DND-41 (cell line): ENCODE measurements at regions not wholly inside any gene's neighbourhood (a gene's known extent, or its start where the extent isn't known, plus 50 kb on each side); places are given as distances from the start of the nearest gene placed in this dataset.

ENCODE experiments used
- EZH2 ChIP-seq: IDR thresholded peaks from 3 replicates; pipeline ENCODE4 v1.6.1; 2012; ENCODE audit warnings: borderline replicate concordance, low read depth, mild to moderate bottlenecking, moderate library complexity, low read length, inconsistent platforms; ENCODE audit not compliant: severe bottlenecking
- TF ChIP-seq, protein P1 (sequence below): IDR thresholded peaks from 2 replicates; pipeline ENCODE4 v1.5.1; 2012; ENCODE audit warnings: borderline replicate concordance, low read length, moderate library complexity, mild to moderate bottlenecking; ENCODE audit not compliant: poor library complexity, severe bottlenecking; ENCODE audit errors: extremely low read depth

DNA sequence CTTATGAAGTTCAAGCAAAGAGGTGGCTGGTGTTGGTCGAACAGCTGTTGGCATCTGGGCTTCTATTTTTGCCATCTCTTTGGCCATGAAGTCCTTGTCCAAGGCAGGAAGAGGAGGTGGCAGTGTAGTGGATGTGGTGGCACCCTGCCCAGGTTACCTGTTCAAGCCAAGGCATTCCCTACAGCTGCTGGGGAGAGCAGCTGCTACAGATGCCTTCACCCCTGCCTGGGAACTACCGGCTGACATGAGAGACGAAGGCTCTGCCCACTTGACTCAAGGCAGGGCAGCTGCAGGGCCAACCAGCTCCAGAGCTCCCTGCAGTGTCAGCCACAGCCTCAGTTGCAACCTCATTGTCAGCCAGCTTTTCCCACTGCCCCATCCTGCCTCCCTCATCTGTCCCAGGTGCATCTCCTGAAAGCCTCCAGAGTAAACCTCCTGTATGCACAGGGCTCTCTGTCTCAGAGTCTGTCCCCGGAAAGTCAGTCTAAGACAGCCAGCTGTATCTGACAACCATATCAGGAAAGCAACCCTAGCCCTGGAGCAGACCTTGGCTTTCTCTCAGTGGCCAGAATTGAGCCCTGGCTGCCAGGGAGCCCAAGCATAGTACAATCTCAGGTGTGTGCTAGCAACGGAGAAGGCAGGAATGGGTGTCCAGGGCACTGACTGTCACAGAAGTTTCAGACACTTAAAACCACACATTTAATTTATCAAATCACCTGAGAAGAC is 115.9 kb downstream of the RPIA start:
- TF ChIP-seq, protein P1, sequence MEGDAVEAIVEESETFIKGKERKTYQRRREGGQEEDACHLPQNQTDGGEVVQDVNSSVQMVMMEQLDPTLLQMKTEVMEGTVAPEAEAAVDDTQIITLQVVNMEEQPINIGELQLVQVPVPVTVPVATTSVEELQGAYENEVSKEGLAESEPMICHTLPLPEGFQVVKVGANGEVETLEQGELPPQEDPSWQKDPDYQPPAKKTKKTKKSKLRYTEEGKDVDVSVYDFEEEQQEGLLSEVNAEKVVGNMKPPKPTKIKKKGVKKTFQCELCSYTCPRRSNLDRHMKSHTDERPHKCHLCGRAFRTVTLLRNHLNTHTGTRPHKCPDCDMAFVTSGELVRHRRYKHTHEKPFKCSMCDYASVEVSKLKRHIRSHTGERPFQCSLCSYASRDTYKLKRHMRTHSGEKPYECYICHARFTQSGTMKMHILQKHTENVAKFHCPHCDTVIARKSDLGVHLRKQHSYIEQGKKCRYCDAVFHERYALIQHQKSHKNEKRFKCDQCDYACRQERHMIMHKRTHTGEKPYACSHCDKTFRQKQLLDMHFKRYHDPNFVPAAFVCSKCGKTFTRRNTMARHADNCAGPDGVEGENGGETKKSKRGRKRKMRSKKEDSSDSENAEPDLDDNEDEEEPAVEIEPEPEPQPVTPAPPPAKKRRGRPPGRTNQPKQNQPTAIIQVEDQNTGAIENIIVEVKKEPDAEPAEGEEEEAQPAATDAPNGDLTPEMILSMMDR = no peak
- no peak for TF ChIP-seq EZH2
